HG03103 (cell line): ENCODE measurements at regions not wholly inside any gene's neighbourhood (a gene's known extent, or its start where the extent isn't known, plus 50 kb on each side); places are given as distances from the start of the nearest gene placed in this dataset.

Experiments
- ATAC-seq: cut with Tn5 transposase; IDR thresholded peaks from one replicate; pipeline ENCODE4 v1.9.1; 2021; ENCODE audit warnings: low read depth; ENCODE audit not compliant: unreplicated experiment

DNA sequence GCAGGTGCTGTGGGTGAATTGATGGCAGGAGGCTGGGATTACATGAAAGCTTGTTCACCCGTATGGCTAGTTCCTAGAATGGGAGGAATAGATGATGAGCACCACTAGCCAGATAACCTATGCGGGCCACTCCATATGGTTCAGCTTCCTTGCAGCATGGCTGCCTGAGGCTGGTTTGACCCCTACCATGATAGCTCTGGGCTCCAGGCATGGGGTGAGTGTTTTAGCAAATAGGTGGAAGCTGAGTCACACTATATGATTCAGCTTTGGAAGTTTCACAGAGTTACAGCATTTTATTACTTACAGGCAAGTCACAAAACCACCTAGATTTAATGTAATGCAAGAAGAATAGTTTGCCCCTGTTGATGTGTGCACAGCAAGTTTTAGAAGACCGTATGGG, 603.2 kb downstream of the STIM2 start:
- no peak for ATAC-seq

DNA sequence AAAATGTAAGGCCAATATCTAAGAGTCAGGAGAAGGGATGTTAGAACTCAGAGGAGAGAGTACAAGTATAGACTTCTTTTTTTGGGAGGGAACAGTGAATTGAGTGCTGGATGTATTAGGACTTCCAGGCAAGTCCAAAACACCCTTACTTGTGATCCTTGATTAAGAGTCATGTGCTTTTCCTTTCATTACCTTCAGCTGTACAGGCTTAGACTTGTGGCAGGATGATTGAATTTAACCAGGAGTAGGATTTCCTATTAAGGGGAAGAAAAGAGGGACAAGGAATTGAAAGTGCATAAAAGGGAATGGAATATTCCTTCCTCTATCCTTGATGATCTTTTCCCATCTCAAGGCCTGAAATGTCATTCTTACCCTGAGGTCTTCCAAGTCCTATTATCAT, 606.7 kb downstream of the STIM2 start:
- no peak for ATAC-seq

DNA sequence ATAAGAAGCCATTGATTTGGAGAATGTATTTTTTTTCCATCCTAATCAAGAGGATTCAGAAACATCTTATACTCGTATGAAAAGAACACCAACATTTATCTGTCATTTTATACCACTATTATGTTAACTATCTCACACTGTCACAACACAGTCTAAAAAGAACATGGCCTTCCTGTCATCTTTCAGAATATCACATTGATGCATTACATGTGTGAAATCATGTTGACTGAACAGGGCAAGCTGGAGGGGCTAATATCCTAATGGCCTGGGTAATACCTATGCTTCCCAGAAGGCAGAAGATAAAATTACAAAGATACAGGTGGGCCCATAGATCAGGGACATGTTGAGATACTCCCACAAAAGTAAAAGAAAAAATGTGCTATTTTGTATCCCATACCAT, 611.7 kb downstream of the STIM2 start:
- no peak for ATAC-seq

DNA sequence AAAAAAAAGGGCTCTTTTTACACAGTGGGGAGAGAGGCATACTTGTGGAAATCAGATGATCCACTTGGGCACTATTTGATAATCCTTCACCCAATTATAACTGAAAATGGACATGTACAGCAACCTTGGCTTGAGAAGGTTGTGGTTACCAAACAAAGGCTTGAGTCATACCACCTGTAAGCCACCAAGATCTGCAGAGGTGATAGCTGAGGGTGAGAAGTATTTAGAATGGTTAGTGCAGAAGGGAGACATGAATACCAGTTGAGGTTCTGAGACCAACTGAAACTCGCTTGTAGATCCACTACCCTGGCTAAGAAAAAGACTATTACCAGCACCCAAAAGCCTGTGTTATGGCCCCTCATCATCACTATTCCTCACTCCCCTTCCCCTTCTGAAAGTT, 614.0 kb downstream of the STIM2 start:
- no peak for ATAC-seq

DNA sequence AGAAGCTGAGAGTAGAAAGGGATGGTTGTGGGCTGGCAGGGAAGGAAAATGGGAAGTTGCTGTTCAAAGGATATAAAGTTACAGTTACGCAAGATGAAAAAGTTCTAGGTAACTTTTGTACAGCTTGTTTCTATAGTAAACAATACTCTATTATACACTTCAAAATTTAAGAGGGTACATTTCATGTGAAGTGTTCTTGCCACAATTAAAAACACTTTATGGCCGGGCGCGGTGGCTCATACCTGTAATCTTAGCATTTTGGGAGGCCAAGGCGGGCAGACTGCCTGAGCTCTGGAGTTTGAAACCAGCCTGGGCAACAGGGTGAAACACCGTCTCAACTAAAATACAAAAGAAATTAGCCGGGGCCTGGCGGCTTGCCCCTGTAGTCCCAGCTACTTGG, 623.6 kb downstream of the STIM2 start:
- ATAC-seq = no peak

DNA sequence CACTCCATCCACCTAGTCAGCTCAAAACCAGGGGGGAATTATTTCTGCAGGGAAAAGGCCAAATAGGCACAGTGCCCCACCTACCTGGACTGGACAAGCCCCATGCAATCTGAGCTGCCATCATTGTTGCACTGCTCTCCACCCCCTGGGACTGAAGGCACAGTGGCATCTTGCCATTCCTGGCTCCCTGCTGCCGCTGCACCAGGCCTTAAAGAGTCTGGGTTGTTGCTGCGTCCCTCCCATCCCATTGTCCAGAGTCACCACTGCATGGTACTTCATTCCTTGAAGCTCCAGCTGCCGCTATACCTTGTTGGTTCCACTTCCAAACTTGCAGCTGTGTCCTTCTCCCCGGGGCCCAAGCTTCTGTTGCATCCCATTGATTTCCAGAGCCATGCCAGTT, 629.7 kb downstream of the STIM2 start:
- no peak for ATAC-seq

DNA sequence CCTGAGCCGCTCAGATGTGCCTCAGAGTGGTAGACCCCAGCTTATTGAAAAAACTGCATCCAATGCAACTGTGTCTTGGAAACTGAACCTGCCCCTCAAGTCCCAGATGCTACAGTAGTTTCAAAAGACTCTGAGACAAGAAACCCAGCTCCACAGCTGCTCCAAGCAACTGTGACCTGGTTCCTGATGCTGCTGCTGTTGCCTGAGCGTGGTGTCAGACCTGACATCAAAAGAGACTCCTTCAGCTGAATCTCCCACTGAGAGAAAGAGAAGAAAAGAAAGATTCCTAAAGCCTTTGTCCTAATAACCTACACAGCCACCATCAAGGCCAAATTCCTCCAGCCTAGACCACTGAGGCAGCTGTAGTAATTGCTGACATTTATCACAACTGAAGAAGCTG, 630.1 kb downstream of the STIM2 start:
- ATAC-seq = no peak

DNA sequence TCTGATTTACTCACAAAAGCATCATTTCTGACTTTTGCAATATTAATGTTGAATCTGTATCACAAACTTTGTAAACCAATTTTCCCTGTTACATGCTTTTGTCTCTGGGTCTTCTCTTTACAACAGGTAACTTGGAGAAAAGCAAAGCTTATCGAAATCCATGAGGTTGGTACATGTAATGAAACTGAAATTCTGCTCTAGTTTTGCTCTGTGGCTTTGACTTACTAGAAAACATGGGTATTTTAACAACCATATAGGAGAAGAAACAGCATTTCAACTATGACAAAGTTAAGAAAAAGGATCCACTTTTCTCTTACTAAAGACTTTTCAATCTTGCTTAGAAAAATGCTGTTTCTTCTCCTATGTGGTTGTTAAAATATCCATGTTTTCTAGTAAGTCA, 645.8 kb downstream of the STIM2 start:
- ATAC-seq = no peak

DNA sequence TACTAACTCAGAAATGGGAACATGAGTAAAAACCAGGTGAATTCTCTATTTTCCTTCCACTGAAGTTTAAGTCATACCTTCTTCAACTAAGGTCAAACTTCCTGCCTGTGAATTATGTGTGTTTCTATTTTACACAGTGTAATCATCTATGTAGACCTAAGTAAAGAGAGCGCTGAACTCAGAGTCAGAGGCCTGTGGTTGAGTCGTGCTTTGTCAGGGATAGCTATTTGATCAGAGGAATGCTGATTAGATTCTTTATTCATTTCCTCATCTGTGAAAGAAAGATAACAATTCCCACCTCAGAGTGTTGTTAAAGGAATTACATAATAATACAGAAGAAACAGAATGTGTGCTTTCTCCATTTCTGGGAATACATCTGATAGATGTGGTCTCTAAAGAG, 654.1 kb downstream of the STIM2 start:
- no peak for ATAC-seq

DNA sequence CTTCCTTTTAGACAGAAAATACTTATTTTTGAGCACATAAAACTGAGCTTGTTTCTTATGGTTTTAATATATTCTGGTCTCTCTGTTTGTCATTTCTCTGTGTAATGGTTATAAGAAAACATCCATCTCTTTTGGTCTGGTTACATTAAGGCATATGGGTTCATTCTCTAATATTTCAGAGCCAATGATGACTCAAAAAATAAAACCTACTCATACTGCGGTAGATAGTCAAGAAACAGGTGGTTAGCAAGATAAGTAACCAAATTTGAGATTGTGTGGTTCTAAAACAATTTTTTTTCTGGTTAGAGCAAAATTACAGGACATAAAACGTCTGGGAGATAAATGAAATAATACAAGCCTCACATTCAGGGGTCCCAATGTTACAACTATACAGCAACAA, 654.5 kb downstream of the STIM2 start:
- ATAC-seq = no peak

DNA sequence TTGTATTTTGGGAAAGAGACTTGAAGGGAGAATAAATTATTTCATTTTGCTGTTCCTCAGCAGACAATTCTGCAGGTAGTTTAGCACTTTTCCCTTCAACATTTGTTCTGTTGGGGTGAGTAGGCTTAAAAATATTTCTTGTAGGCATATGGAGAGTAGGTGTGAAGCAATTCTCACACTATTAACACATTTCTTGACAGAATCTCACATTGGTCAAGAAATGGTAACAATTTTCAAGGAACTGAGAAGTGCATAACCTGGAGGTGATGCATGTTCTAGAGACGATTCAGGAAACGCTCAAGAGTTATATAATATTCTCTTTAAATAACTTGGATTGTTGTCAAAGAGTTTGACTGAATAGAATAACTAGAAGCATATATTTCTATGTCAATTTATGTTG, 658.2 kb downstream of the STIM2 start:
- no peak for ATAC-seq

DNA sequence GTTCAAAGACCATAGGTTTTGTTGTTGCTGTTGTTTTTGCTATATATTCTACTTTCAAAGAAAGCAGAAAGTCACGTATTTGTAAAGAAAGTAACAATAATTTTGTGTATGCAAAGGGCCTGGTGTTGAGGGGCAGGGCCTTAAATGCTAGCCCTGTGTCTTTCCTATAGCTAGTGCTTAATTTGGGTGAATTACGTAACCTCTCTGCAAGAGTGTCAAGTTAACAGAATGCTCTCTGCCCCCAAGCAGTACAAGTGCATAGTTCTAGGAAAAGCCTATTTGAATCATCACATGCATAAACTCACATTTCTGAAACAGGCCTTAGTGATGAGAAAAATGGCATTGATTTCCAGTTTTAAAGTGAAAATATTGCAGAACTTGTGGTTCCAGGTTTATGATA, 663.6 kb downstream of the STIM2 start:
- ATAC-seq = no peak

DNA sequence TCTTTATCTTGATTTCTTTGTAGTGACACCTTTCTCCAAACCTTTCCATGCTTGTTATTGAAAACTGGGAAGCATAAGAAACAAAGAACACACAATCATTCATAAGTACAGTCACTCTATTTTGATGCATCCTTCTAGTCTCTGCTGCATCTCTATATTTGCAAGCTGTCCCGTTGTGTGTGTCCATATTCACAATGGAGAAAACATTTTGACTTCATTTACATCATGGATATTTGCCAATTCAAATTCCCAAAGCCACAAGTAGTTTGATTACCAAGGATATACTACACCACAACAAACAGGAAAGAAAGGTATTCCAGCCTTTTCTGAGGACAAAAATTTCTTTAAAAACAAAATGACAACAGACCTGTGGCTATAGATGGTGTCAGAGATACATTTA, 673.8 kb downstream of the STIM2 start:
- no peak for ATAC-seq

DNA sequence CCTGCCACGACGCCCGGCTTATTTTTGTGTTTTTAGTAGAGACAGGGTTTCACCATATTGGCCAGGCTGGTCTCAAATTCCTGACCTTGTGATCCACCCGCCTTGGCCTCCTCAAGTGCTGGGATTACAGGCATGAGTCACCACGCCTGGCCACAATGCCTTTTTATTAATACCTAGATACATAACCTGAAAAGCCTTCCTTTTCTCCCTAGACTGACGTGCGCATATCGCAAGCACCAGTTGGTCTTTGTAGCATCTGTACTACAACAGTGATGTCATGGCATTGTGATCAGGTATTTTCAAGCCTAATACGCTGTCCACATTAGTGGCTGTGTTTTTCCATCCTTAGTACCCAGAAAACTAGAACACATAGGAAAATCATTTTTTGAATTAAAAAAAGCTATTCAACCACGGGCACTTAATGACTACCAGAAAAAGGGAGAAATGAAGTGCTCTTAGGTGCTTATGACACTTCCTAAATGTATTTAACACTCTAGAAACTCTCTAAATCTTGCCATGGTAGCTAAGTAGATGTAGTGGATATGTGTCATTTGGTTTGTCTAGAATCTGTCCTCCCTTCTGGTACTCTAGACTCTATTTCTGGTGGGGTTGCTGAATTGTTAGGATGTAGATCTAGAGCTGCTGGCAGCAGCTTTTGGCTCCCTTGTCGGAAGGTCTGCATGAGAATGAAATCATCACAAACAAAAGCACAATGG, 707.8 kb downstream of the STIM2 start:
- no peak for ATAC-seq

DNA sequence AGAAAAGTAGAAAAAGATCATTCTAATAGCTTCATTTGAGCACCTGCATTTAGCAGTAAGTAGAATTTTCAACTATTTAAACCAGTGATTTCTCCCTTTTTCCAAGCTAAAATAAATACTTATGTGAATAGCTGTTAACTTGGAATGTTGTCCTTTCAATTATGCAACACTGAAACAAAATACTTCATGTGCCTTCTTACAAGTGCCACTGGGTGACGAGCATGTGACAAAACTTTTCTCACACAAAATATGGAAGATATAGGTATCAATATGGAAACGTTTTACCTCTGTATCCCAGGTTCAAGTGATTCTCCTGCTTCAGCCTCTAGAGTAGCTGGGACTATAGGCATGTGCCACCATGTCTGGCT, 708.3 kb downstream of the STIM2 start:
- ATAC-seq = no peak

DNA sequence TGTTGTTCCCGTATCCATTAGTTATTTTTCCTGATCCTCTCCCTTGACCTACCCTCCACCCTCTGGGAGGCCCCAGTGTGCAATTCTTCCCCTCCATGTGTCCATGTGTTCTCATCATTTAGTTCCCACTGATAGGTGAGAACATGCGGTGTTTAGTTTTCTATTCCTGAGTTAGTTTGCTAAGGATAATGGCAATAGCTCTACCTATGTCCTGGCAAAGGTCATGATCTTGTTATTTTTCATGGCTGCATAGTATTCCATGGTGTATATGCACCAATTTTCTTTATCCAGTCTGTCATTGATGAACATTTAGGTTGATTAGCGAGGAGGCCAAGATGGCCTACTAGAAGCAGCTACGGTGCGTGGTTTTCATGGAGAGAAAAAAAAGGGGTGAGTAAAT, 714.1 kb downstream of the STIM2 start:
- no peak for ATAC-seq

DNA sequence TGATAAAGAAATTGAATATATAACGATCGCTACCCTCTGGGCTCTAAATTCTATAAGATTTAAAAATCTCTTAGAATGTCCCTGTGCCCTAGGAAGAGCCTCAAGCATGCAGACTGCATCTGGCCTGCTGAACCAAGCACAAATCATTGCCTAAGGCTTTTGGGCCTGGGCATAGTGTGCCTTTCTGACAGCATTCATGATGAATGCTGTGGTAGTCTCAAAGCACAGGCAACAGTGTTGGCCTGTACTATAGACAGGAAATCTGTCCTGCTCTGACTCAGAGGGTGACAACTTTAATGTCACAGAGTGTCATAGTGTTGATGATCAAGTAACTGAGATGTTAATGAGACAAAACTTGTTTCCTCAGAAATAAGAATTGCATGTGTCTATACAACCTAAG, 717.3 kb downstream of the STIM2 start:
- ATAC-seq = no peak

DNA sequence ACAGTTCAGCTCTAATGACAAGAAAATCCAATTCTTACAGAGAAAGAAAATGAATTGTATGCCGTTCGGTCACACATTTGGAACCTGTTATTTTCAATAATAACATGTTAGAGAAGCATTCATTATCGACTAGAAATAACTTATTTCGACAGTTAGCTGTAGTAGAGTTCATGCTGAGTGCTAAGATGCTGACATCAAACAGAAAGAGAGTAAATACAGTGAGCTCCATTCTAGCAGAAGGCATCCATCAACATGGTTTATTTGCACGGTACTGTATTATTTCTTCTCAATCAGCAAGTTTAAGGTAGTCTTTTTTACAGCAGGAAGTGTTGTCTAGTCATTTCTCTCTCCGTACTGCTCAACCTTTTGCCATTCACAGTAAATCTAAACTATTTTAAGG, 732.1 kb downstream of the STIM2 start:
- no peak for ATAC-seq

DNA sequence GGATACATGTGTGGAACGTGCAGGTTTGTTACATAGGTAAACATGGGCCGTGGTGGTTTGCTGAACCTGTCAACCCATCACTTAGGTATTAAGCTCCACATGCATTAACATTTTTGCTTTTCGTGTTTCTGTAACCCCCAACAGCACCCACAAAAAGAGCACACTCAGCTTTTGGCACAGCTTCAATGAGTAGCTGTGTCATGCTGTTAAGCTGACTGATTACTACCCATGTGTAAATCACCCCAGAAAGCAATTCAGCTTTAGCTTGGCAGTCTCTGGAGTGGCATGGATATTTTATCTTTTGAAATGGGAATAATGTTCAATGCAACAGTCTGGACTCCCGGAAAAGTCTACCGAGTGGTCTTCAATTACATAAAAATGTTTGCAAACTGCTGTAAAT, 734.3 kb downstream of the STIM2 start:
- ATAC-seq = no peak

DNA sequence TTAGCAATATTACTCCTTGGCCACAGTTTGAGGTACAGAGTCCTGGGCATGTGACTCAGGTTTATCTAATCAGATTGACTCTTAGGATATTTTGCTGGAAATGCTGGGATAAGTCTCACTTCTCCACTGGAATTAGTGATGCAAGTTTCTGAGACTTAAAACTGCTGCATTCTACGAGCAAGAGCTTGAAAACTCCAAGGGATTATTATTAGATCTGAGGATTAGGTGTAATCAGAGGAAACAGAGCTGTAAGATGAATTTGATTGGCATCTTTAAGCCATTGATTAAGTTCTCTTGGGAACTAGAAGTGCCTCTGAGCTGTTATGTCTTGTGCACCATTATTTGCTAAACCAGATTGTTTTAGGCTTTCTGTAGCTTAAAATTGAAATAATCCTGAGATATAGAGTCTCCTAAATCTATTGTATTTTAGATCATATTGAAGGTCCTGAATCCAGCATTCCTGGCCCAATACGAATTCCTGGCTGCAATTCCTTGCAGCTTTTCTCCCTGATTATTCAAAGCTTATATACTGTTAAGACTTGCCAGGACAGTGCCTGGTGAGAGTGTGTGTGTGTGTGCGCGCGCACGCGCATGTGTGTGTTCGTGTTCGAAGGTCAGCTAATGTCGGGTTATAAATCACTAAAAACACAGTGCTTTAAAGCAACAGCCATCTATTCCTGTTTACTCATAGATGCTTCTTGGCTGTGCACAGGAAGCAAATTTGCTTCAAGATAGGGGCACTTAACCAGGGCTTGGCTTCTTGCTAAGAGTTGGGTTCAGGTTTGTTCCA, 735.1 kb downstream of the STIM2 start:
- no peak for ATAC-seq

DNA sequence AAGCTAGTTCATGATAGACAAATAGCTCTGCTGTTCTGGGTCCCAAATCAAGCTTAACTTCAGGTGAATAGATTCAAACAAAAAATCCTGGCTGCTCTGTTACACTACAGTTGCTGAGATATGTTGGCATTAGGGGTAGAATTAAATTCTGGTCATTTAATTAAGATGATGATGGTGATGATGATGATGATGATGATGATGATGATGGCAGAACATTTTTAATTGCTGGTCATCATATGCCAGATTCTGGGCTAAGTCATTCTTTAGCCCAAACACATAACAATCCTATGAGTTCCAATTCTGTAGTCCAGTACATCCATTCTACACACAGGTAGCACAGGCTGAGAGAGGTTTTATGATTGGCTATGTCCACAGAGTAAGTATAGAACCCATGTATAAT, 741.5 kb downstream of the STIM2 start:
- ATAC-seq = no peak

DNA sequence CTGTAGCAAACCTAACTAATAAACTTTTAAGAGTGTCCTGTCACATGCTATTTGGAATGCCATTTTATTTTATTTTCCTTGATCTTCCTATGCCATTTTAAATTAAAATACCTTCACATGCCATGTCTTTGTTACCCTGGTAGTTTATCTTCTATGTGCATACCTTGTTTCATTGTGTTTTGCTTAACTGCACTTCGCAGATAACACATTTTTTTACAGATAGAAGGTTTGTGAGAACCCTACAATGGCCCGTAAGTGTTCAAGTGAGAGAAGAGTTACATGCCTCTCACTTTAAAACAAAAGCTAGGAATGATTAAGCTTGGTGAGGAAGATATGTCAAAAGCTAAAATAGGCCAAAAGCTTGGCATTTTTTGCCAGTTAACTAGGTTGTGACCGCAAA, 744.1 kb downstream of the STIM2 start:
- no peak for ATAC-seq
